NCI-H460 (cell line): ENCODE measurements at regions not wholly inside any gene's neighbourhood (a gene's known extent, or its start where the extent isn't known, plus 50 kb on each side); places are given as distances from the start of the nearest gene placed in this dataset.
"Not testable (repeated sequence)": the region's sequence is repeated elsewhere in the genome, so short reads cannot be mapped to it uniquely, and the experiment has no call there.

Experiments
- DNase-seq: peaks from one replicate; pipeline ENCODE4 v3.0.0-alpha.2; 2016; ENCODE audit warnings: low read depth; ENCODE audit errors: extremely low read depth

DNA sequence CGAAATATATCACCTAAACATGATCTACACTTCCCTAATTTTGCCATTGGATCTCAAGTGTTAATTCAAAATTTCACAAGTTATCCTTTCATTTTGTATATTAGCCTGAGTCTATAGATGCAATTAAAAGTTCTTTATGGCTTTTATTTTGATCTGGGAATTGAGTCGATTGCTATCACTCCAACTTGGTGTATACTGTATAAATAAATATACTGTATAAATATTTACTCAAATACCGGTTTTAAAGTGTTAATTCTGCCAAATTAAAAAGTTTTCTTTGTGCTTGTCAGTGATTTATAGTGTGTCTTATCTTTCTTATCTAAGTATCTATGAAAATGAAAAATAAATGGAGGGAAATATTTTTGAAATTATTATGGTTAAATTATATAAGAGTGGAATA is 683.7 kb upstream of the LRRN3 start:
- DNase-seq = no peak

DNA sequence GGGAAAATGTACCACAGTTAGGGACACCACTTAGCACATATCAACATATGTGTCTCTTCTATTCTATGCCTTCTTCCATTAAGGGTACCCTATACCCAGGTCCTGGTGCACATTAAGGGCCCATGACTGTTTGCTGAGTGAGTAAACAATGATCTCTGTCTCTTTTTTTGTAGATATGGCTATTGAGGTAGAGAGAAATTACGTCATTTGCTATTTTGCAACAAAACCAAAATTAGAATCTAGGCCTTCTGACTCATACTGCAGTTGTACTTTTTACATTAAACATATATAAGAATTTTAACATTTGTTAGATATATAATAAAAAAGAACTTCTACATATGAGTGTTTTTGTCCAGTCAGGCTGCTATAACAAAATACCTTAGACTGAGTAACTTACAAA is 683.2 kb upstream of the LRRN3 start:
- DNase-seq = no peak

DNA sequence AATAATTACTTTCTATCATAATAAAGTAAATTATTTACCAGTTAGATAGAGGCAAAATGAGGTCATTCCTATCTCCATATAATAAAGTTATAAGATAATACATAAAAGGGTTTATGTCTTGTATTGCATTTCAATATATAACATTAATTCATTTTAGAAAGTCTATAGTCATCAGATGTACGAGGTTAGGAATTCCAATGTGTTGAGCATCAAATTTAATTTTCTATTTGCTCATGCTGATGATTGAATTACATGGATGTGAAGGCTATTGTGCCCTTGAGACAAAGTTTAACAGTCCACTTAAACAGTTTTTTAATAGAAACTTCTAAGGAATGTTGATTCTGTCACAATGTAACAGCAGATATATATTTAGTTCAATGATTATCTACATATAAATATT is 678.3 kb upstream of the LRRN3 start:
- DNase-seq = no peak

DNA sequence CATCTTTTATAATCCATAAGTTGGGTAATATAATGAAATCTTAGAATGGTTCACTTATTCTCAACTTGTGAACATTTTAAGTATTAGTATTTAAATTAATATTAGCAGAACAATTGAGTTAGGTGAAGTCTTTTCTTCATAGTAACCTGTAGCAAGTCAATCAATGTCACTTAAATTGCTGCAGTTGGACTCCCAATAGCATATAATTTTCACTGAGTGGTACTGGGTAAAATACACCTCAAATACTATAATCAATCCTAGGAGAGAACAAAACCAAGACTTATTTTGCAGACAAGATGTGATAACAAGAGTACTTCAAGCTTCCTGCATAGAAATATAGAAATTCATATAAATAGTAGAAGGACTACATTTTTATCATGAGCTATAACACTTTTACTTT is 677.9 kb upstream of the LRRN3 start:
- DNase-seq = no peak

DNA sequence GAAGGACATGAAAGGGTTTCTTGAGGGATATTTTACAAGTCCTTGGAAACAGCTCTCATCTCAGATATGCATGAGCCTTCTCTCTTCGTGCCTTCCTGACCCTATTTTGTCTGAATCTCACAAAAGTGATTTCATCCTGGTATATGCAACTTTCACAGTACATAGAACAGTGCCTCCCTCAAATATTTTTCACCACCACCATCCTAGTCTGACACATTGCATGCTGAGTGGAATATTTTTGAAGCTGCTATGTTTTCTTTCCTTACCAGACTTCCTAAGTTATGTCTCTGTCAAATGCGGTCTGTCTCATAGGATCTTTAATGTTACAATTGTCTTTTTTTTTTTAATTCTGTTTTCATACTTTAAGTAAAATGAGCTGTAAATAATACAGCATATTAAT is 673.3 kb upstream of the LRRN3 start:
- DNase-seq = no peak

DNA sequence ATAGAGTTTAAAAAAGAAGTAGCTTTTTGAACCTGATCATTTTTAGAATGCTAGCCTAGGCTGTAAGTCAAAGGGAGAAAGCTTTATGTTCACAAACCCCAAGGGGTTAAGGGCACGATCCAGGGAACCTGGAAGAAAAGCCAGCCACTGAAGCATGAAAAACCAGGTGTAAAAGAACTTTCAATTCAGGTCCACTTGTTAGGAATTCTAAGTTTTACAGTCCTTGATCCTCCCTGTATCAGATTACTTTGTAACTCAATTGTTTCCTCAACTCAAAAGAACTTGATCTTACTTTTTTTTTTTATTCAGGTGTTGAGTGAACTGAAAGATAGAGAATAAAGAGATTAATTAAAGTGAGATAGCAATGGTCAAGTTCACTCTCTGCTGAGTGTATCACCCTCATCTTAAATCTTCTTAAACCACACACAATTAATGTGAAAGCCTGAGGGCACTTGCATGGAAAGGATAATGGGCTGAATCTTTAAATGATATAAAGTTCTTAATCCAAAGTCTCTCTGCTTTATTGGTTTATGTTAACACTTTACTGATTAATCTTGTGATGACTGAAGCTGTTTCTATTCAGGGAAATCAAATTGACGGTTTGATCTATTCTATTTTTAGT is 672.2 kb upstream of the LRRN3 start:
- no peak for DNase-seq

DNA sequence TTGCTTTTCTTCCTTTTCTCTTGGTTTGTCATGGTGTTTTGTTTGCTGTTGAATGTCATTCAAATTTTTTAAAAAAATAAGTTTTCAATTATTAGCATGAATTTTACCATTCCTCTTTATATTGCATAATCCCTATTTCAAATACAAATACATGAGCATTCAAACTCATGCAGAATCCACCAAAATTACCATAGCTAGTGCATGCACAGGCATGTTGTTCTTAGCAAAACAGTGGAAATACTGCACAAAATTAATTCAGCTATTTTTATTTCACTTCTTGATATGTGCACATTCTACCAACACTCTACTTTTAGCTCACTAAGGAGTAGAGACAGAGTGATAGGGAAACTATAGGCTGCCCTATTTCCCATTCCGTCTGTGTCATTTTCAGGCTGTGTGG is 670.1 kb upstream of the LRRN3 start:
- DNase-seq = no peak

DNA sequence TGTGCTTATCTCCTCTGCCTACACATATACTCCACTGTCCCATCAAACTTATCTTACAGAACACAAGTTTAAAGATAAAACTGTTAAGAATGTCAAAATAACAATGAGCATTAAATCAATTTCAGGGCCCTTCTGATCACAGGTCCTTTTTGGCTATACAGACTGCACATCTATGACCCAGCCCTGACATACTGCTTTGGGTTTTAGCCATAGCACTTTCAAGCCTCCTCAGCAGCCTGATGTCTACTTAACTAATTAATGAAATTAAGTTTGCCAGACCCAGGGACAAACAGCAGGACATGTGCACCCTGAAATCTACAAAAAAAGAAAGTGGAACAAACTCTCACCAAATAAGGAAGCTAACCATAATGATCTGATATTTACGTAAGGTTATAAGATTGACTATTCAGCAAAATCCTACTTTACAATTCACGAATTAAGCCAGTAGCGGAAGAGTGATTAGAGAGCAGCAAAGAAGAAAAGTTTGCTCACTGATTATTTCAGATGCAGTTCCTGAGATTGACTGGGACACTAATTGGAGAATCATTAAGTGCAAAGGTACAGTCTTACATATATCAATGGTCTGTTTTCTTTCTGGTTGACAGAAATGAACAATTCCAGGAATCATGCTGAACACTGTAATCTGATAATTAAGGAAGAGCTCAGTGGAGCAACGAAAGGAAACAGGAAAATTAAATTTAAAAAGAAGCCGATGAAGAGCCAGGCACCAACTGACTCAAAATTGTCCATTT is 669.3 kb upstream of the LRRN3 start:
- no peak for DNase-seq

DNA sequence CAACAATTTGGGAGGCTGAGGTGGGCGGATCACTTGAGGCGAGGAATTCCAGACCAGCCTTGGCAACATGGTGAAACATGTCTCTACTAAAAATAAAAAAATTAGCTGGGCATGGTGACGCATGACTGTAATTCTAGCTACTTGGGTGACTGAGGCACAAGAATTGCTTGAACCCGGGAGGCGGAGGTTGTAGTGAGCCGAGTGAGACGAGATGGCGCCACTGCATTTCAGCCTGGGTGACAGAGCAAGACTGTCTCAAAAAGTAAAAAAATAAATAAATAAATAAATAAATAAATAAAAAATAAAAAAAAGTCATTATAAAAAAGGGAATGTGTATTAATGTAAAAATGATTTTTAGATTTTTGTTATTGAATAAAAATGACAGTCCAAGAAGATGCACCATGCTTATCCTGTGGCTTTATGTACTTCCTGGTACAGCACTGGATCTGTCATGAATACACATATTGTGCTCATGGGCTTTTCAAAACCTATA is 658.8 kb upstream of the LRRN3 start:
- no peak for DNase-seq

DNA sequence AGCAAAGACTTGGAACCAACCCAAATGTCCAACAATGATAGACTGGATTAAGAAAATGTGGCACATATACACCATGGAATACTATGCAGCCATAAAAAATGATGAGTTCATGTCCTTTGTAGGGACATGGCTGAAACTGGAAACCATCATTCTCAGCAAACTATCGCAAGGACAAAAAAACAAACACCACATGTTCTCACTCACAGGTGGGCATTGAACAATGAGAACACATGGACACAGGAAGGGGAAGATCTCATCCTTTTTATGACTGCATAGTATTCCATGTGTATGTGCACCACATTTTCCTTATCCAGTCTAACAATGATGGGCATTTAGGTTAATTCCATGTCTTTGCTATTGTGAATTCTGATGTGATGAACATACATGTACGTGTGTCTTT is 652.0 kb upstream of the LRRN3 start:
- not testable (repeated sequence) for DNase-seq

DNA sequence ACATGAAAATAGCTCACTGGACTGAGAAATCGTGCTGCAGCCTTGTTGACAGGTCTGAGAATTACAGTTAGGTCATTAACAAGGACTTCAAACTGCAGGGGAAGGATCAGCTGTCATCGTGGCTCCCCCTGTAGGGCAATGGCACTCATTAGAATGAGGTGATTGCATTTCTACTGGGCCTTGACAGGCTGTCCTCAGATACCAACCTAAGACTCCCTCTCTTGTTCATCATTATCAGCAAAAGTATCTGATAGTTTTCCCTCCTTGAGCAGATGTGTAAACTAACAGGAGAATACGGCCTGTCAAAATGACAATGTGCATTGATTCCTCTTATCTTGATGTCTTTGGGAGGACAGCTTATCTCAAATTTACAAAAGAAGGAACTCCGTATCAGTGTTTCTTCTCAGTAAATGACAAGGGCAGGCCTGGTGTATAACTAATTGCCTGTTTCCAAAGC is 648.5 kb upstream of the LRRN3 start:
- DNase-seq = peak; percentile 34

DNA sequence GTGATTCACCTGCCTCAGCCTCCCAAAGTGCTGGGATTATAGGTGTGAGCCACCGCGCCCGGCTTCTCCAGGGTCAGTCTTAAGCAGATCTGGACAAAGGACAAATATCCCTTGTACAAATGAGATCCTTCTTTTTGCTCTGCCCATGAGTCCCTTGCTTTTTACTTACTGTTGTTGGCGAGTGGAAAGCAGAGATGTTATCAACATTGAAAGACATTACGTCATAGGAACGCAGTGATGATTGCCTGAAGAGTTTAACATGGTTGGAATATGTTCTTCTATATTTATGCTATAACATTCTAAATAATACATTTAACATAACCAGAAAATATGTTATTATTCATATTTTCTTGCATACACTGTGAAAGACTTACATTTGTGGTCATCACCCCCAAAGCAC is 644.3 kb upstream of the LRRN3 start:
- no peak for DNase-seq

DNA sequence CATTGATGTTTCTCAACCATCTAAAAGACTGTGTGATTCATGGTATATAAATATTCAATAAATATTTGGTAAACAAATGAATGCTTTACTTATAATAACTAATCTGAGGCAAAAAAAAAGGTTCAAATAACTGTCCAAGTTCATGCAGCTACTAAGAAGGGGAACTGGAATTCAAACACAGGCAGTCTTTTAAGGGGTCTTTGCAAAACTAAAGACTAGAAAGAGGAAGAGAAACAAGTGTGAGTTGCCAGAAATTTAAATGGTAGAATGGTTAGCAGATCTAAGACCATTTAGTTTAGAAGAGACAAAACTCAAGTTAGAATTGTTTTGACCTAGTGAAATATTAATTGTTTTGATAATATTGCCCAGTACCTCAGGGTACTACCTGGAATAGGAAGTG is 642.0 kb upstream of the LRRN3 start:
- no peak for DNase-seq

DNA sequence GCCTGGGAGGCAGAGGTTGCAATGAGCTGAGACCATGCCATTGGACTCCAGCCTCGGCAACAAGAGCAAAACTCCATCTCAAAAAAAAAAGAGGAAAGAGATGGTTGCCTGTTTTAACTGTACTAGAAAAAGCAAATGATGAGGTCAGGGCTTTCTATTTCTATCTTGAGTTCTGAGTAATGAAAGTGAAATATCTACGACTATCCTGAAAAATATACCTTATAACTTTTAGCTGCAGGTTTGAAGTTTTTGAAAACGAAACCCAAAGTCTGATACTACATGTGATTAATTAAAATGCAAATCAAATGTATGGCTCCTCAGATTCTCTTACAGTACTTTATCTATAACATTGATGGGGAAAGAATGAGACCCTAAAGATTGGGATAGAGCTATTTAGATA is 636.2 kb upstream of the LRRN3 start:
- no peak for DNase-seq

DNA sequence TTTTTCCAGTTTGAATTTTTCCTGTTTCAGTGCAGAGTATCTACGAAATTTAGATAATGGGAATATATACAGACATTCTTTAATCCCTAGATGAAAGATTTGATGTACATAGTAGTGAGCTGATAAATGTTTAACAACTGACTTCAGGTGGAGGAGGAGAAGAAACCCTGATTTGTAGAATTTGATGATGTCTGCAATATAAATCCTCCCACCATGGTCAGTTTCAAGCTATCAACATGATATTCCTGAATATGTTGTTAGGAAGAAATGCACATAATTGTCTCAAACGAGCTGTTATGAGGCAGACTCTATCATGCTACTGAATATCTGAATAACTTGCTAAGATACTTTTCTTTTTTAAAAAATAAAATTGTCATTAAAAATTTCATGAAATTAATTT is 629.3 kb upstream of the LRRN3 start:
- DNase-seq = no peak

DNA sequence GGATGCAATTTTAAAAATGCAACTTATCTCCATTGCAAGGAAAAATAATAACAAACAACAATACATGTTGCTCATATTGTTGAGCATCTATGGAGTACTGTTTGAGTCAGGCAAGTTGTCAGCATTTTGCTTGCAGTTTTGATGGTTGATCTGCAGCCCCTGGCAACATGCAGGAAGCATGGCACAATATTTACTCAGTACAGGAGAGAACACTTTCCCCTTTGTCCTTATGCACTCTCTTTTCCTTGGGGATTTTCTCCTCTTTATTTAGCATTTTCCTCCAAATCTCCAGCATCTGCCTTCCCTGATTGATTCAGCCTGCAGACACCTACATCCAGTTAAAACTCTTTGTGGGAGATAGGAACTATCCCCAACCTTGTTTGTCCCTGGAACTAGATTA is 620.5 kb upstream of the LRRN3 start:
- no peak for DNase-seq

DNA sequence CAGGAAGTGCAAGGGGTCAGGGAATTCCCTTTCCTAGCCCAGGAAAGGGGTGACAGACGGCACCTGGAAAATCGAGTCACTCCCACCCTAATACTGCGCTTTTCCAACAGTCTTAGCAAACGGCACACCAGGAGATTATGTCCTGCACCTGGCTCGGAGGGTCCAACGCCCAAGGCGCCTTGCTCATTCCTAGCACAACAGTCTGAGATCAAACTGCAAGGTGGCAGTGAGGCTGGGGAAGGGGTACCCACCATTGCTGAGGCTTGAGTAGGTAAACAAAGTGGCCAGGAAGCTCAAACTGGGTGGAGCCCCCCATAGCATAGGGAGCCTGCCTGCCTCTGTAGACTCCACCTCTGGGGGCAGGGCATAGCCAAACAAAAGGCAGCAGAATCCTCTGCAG is 618.5 kb upstream of the LRRN3 start:
- not testable (repeated sequence) for DNase-seq

DNA sequence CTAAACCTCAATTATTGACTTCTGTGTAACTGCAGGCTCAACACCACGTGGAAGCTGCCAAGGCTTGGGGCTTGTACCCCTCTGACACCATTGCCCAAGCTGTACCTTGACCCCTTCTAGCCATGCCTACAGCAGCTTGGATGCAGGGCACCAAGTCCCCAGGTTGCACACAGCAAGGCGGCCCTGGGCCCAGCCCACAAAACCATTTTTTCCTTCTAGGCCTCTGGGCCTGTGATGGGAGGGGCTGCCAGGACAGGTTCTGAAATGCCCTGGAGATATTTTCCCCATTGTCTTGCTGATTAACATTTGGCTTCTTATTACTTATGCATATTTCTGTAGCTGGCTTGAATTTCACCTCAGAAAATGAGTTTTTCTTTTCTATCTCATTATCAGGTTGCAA is 610.0 kb upstream of the LRRN3 start:
- DNase-seq = no peak

DNA sequence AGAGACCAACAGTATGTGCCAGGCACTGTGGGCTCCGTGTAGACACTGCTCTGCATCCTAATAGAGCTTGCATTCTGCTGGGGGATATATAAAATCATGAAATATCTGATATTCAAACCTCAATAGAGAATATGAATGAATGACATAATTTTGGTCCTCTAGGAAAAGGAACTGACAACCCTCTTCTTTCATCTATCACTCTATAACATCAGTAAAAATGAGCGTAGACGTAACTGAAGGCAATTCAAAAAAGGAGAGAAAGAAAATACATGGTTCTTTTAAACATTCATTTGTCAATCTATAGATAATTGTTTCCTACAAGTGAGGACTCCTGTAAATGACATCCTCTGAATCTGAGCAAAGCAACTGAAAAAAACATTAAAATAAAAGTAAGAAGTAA is 607.4 kb upstream of the LRRN3 start:
- DNase-seq = no peak

DNA sequence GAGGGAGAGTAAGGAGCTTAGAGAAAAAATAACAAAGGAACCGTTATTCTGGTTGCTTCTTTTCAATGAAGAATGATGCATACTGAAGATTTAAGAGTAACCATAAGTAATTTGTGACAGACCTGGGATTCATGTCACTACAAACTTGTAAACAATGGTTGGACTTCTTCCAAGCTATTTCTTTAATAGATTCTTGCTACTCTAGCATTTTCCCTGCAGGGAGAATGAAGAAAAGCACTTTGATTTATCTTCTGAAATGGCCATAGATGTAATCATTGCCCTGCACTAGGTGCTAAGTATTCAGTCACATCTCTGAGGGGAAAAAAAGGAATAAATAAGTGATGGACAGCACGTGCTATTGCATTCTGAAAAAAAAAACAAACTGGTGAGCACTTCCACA is 606.6 kb upstream of the LRRN3 start:
- no peak for DNase-seq

DNA sequence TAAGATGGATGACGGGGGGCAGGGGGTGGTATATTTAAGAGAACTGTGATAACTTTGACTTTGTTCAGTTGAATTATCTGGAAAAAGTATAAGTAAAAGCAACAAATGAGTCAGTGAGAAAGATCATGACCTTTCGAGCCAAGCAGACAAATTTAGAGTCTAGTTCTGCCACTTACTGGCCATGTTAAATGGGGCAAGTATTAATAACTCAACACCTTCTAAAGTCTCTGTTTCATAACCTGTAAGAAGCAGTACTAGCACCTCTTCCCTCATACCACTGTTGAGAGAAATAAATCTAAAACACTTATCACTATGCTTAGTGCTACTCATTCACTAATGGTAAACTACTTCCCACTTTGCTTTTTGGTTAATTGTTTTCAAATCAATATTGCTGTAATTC is 604.4 kb upstream of the LRRN3 start:
- DNase-seq = no peak

DNA sequence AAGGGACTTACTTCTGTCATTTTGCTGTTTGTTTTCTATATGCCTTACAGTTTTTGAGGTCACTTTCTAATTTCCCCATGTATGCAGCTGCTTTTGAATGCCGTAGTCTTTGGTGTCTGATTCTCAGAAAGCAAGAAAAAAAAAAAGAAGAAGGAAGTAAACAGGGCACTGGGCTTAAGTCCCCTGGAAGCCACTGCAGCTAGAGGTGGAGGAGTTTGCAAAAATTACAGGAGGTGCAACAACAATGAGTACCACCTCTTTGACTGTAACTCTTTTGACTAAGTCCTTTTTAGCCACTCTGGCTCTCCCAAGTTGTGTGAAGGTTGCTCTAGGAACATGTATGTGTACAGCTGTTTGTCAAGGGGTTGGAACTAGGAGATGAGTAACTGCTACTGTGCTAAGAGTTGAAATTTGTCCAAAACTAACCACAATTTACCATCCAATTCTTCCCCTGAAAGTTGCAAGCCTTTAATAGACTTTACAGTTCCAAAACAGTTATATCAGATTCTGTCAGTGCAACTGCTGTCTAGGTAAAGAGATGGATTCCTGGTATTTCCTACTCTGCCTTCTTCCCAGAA is 588.0 kb upstream of the LRRN3 start:
- DNase-seq = no peak
